Suprapubic skin (tissue), 4 donors: ENCODE measurements at regions not wholly inside any gene's neighbourhood (a gene's known extent, or its start where the extent isn't known, plus 50 kb on each side); places are given as distances from the start of the nearest gene placed in this dataset.

ENCODE experiments used
- EP300 ChIP-seq: sonication (generic); formaldehyde crosslinking; IDR thresholded peaks from one replicate; pipeline ENCODE4 v1.6.1; 2017; ENCODE audit warnings: antibody characterized with exemption
- POLR2A ChIP-seq, 2 donors: fragments of 450-650 bp; IDR thresholded peaks; one replicate each; pipeline ENCODE4 v1.6.1; 2017; ENCODE audit warnings: antibody characterized with exemption in 2 of 2, mild to moderate bottlenecking in 2 of 2, moderate library complexity in 2 of 2
- POLR2AphosphoS5 ChIP-seq, 3 donors: sonication (generic); formaldehyde crosslinking; IDR thresholded peaks; one replicate each; pipeline ENCODE4 v1.6.1; 2017; ENCODE audit warnings: antibody characterized with exemption in 3 of 3
- TF ChIP-seq, protein P1 (sequence below), 2 donors: fragments of 200-600 bp in 1 of 2; fragments of 450-650 bp in 1 of 2; sonication (generic) in 1 of 2; IDR thresholded peaks; one replicate each; pipeline ENCODE4 v1.5.1; 2016 to 2019; ENCODE audit warnings: antibody characterized with exemption in 2 of 2, mild to moderate bottlenecking in 1 of 2, moderate library complexity in 1 of 2

DNA sequence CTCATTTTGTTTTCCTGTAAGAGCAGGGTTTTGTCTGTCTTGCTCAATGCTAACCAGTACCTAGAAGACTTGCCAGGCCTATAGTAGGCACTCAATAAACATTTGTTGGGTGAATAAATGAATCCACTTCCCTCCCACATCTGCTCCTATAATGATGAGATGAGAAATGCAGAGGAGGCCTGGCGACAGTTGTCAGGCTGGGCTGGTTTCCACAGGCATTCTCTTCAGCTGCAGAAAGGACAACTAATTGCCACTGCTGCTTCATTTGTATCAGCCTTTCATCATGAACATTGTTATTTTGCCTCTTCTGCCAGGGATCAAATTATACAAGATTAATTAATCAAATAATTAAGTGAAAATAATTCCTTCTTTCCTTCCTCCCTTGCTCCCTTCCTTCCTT lies 82.0 kb upstream of the PTHLH start:
- TF ChIP-seq, protein P1, sequence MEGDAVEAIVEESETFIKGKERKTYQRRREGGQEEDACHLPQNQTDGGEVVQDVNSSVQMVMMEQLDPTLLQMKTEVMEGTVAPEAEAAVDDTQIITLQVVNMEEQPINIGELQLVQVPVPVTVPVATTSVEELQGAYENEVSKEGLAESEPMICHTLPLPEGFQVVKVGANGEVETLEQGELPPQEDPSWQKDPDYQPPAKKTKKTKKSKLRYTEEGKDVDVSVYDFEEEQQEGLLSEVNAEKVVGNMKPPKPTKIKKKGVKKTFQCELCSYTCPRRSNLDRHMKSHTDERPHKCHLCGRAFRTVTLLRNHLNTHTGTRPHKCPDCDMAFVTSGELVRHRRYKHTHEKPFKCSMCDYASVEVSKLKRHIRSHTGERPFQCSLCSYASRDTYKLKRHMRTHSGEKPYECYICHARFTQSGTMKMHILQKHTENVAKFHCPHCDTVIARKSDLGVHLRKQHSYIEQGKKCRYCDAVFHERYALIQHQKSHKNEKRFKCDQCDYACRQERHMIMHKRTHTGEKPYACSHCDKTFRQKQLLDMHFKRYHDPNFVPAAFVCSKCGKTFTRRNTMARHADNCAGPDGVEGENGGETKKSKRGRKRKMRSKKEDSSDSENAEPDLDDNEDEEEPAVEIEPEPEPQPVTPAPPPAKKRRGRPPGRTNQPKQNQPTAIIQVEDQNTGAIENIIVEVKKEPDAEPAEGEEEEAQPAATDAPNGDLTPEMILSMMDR (IDR thresholded peaks at IDR 0.05): no peak
- no peak for TF ChIP-seq POLR2A (IDR thresholded peaks at IDR 0.05)
- TF ChIP-seq POLR2AphosphoS5 (IDR thresholded peaks at IDR 0.05): no peak
- TF ChIP-seq EP300: no peak
